Endothelial cell of umbilical vein (primary cell): ENCODE measurements at regions not wholly inside any gene's neighbourhood (a gene's known extent, or its start where the extent isn't known, plus 50 kb on each side); places are given as distances from the start of the nearest gene placed in this dataset.

Experiments used
- CTCF ChIP-seq, 2 donors: IDR thresholded peaks; 1 replicate in 1 of 2; 2 replicates in 1 of 2; pipeline ENCODE4 v1.5.1; 2011; ENCODE audit warnings: low read length in 2 of 2, mild to moderate bottlenecking in 2 of 2, moderate library complexity in 2 of 2, control low read depth in 1 of 2, inconsistent platforms in 1 of 2, low read depth in 1 of 2; ENCODE audit not compliant: insufficient read depth in 1 of 2; ENCODE audit errors: extremely low read depth in 1 of 2
- EZH2 ChIP-seq: IDR thresholded peaks from 2 replicates; pipeline ENCODE4 v1.6.1; 2012; ENCODE audit warnings: borderline replicate concordance, low read depth, mild to moderate bottlenecking, moderate library complexity, low read length, inconsistent platforms; ENCODE audit not compliant: severe bottlenecking
- JUN ChIP-seq: IDR thresholded peaks from 2 replicates; pipeline ENCODE4 v1.6.1; 2011; ENCODE audit warnings: borderline replicate concordance, low read depth; ENCODE audit not compliant: insufficient read length, insufficient read depth
- MAX ChIP-seq: IDR thresholded peaks from 2 replicates; pipeline ENCODE4 v1.6.1; 2011; ENCODE audit not compliant: insufficient read depth, insufficient read length
- MYC ChIP-seq: IDR thresholded peaks from one replicate; pipeline ENCODE4 v1.6.1; 2011; ENCODE audit warnings: mild to moderate bottlenecking, low read depth, low read length
- POLR2A ChIP-seq: IDR thresholded peaks from 2 replicates; pipeline ENCODE4 v1.6.1; 2012; ENCODE audit warnings: low read depth, mild to moderate bottlenecking, control low read depth, low read length
- POLR2AphosphoS5 ChIP-seq: IDR thresholded peaks from 2 replicates; pipeline ENCODE4 v1.6.1; 2012; ENCODE audit warnings: low read depth, mild to moderate bottlenecking, control low read depth, low read length, moderate library complexity; ENCODE audit not compliant: insufficient read depth

DNA sequence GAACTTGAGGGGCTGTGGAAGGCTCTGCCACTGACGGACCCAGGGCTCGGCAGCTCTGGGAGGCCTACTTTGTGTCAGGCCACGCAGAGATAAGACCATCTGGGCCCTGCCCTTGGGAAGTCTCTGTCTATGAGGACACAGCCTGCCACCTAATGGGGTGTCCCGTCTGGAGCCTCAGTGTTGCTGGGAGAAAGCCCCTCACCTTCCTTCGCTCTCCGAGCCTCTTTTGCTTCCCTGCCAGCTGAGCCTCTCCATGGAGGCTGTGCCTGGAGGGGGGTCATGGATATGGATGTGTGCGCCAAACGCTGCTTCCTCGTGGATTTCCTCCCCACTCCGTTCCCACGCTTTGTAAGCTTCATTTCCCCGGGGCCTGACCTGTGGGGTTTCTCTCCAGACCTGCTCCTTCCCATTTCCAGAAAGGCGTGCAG, 228.8 kb downstream of the SEC14L1 start:
- TF ChIP-seq POLR2AphosphoS5, result no peak
- no peak for TF ChIP-seq CTCF (IDR thresholded peaks at IDR 0.05; ENCODE audit: extremely low read depth in 1 of 2, insufficient read depth in 1 of 2, low read depth in 1 of 2, low read length in 2 of 2)
- TF ChIP-seq POLR2A, result no peak
- no peak for TF ChIP-seq EZH2
- no peak for TF ChIP-seq MAX
- no peak for TF ChIP-seq JUN
- TF ChIP-seq MYC, result no peak
